T follicular helper cell (primary cell): ENCODE measurements at regions not wholly inside any gene's neighbourhood (a gene's known extent, or its start where the extent isn't known, plus 50 kb on each side); places are given as distances from the start of the nearest gene placed in this dataset.

Experiments
- DNase-seq: peaks from one replicate; pipeline ENCODE4 v3.0.0-alpha.2; 2020; ENCODE audit warnings: low read depth

- peak; percentile 26 for DNase-seq
These were observed 117.2 kb upstream of the KLF6 start for GRCh38 chr10:3902054-3902808.

DNA sequence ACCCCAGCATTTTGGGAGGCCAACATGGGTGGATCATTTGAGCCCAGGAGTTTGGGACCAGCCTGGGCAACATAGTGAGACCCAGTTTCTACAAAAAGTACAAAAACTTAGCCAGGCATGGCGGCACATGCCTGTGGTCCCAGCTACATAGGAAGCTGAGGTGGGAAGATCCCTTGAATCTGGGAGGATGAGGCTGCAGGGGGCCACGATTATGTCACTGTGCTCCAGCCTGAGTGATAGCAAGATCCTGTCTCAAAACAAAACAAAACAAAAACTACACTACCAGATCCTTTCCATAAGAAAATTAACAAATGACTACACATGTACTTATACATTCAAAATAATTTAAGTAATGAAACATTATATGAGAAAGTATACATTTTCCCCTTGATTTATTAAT lies 116.4 kb upstream of the KLF6 start:
- no peak for DNase-seq

GRCh38 chr10:3900391-3900790 lies 115.4 kb upstream of the KLF6 start:
- DNase-seq: no peak

DNA sequence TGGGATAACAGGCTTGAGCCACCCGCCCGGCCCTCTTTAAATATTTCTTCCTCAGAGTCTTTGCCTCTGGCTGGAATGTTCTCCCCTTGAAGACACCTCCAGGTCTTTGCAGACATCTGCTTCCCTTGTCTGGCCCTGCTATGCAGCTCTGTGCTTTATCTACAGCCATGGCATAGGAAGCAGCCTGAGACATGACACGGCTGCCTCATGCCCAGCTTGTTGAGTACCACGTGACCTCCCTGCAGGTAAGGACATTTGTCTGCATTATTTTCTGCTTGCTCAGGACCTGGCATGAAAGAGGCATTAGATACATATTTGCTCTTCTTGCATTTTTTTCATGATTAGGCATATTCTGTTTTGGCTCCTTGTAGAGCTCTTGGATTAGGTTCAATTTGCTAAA lies 113.8 kb upstream of the KLF6 start:
- no peak for DNase-seq

DNA sequence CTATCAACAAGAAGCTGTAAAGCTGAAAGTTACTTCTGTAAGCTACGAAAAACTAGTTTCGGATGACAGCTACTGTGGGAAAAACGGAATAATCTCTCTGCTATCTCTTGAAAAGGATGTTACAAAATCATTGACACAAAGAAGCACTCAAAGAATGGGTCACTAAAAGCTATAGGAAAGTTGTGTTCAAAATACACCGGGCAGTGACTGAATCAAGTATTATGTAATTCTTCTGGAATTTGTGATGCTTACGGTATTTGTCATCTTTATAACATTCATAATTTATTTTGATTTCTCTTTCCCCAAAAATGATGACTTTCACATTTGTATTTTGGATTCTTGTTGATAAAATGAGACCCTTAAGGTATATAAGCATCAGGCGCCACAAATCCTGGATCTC lies 112.1 kb upstream of the KLF6 start:
- no peak for DNase-seq

GRCh38 chr10:3896161-3896560 lies 111.2 kb upstream of the KLF6 start:
- no peak for DNase-seq

- no peak for DNase-seq
These were observed 110.1 kb upstream of the KLF6 start for GRCh38 chr10:3895045-3895631.

DNA sequence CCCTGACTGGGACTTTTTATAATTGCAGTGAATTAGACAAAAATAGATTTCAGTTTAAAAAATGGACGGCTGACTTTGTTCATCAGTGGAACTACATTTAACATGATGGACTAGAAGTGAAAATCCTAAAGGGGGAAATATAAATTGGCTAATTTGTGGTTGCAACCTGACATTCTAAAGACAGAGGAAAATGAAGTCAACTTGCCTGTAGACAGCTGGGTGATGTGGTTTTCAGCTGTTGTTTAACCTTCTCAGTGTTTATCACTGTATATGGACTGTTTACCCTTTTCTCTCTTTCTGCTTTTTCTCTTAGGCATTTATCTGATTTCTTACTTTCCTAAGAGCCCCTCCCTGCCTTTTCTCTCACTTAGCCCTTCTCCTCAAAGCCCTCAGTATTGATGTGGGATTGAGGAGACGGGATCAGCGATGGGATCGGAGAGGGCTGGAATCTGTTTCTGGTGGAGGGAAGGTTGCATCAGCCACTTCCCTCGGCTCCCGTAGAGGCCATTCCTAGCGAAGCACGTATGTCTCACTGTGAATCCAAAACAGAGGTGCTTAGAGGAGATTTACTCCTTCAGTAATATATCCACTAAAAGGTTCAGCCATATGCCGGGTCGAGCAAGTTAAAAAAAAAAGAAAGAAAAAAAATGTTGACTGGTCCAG lies 109.0 kb upstream of the KLF6 start:
- DNase-seq: no peak

DNA sequence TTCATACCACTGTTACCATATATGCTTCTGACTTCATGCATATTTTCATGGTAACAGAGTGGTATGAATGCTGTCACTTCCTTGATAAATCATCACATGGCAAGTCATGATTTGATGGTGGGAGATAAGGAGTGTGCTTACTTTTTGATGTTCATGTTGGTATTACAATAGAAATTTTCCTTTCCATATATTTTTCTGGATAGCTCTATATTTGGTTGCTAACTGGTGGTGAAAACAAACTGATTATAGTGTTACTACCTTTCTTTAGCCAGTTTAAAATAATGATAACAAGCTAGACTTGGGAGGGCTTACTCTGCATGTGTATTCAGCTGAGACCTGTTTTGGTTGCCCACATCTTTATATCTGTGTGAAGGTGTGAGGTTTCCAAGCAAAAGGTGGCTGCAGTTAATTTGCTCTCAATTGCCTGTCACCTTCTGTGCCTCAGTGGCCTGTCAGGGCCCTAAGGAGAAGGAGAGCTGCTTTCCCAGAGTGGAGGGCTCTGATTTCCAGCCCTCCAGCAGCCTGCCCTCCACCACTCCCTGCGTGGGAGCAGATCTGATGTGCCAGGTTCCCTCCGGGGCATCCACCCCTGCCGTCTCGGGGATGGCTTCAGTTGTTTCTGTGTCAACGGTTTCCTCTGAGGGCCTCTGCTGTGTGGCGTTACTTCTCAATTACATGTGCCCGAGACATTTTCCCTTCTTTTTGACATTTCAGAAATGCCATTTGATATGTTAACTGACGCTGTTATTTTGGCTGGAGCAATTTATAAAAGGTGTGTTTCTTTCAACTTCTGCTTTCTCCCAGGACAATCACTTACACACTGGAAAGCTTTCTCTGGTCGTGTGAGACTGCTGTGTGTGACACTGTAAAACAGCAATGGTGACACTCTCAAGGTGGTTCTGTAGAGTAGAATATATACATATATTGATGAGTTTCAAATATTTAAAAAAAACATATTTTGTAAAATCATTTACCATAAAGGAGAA lies 107.7 kb upstream of the KLF6 start:
- DNase-seq: no peak

- DNase-seq: no peak
These were observed 106.4 kb upstream of the KLF6 start for GRCh38 chr10:3891396-3891795.

DNA sequence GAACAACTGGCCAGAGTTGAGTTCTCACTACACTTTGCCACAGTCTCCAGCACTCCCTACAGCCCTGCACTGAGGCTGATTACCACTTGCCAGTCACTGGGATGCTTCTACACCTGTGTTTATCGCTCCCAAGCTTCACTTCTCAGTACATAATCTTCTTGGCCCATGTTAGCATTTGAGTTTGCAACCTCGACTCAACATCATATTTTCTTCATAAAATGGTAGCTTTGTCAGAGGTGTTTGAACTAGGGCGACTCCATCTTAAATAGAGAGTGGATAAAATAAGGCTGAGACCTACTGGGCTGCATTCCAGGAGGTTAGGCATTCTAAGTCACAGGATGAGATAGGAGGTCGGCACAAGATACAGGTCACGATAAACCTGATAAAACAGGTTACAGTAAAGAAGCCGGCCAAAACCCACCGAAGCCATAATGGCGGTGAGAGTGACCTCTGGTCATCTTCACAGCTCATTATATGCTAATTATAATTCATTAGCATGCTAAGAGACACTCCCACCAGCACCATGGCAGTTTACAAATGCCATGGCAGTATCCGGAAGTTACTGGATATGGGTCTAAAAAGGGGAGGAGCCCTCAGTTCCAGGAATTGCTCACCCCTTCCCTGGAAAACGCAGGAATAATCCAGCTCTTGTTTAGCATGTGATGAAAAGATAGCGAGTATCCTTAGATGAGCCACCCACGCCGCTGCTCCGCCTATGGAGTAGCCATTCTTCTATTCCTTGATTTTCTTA lies 105.8 kb upstream of the KLF6 start:
- DNase-seq: no peak

DNA sequence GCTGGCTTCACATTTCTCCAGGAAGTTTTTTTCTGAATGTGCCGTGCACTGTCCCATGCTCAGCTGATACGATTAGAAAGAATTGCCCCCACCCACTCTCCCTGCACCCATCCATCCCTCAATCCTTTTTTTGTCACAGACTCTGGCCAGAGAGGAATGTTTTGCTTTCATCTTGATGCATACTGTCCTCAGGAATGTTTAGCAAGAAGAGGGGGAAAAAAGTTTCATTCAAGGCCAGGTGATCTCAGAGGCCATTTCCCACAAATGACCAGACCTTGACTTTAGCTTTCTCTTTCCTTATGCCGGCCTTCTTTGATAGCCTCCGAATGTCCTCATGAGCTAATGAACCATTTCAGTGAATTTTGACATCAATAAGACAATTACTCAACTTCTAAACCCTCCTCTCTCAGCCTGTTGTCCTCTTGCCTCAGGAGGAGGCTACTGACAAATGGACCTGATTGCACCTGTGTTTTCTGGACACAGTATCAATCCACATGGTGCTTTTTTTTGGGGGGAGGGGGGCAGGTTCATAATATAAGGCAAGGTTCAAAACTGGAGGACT lies 105.0 kb upstream of the KLF6 start:
- DNase-seq: no peak

- peak; percentile 59 for DNase-seq
These were observed 103.0 kb upstream of the KLF6 start for GRCh38 chr10:3887885-3888476.

- DNase-seq: no peak
These were observed 102.4 kb upstream of the KLF6 start for GRCh38 chr10:3887404-3887803.

GRCh38 chr10:3886641-3887251 lies 101.7 kb upstream of the KLF6 start:
- DNase-seq: no peak

GRCh38 chr10:3886191-3886590 lies 101.2 kb upstream of the KLF6 start:
- no peak for DNase-seq

DNA sequence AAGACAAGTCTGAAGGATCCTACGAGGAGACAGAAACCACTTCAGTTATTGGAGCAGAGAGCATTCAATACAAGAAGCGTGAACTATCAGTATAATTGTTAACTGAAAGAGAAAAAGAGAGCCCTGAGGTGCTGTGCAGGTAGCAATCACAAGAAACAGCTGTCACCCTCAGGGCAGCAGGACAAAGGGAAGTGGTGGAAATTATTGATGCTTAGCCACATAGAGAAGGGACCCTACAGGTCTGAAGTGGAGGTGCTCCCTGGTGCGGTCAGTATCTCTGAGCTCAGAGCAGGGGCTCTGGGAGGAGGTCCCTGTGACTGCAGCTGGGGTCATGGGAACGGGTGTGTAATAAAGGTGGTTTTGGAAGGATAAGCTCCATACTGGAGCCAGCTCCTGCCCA lies 97.8 kb upstream of the KLF6 start:
- no peak for DNase-seq

- no peak for DNase-seq
These were observed 96.6 kb upstream of the KLF6 start for GRCh38 chr10:3881622-3882021.

GRCh38 chr10:3879073-3879472 lies 94.1 kb upstream of the KLF6 start:
- no peak for DNase-seq
